ENCODE measurements at regions not wholly inside any gene's neighbourhood (a gene's known extent, or its start where the extent isn't known, plus 50 kb on each side); places are given as distances from the start of the nearest gene placed in this dataset.

- peak; percentile 37 for DNase-seq
Measured at GRCh38 chr2:203594541-203594940, 59.4 kb upstream of the RAPH1 start.

DNA sequence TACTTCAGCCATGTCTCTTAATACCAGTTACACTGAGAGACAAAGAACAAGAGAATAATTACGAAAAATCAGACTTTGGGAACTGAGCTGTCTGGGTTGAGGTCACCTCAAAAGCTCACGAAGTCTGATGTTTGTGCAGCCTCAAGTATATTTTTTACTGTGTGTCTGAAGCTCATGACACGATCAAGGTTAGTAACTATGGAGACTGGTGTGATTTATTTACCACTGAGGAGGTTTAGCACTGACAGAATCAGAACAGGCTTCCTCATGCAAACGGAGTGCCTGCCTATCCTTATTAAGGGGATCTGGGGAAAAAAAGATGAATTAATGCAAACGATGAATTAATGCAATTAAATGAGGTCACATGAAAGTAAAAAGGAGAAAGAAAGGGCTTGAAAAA is 61.1 kb upstream of the RAPH1 start:
- Mint-ChIP-seq H3K9me3 (no peaks in the 10 kb centered on the region), H3K36me3 (ENCODE audit: low read depth) (no peaks in the 10 kb centered on the region), H3K27me3 (ENCODE audit: insufficient read depth) (peaks cover 2% of the 10 kb centered on the region; the same call in 1 of the 2 replicates), H3K4me1 (ENCODE audit: low read depth) (peaks cover 47% of the 10 kb centered on the region), H3K27ac (no peak overlapping the region), H3K4me3 (no peak overlapping the region)
- TF ChIP-seq, protein P1, sequence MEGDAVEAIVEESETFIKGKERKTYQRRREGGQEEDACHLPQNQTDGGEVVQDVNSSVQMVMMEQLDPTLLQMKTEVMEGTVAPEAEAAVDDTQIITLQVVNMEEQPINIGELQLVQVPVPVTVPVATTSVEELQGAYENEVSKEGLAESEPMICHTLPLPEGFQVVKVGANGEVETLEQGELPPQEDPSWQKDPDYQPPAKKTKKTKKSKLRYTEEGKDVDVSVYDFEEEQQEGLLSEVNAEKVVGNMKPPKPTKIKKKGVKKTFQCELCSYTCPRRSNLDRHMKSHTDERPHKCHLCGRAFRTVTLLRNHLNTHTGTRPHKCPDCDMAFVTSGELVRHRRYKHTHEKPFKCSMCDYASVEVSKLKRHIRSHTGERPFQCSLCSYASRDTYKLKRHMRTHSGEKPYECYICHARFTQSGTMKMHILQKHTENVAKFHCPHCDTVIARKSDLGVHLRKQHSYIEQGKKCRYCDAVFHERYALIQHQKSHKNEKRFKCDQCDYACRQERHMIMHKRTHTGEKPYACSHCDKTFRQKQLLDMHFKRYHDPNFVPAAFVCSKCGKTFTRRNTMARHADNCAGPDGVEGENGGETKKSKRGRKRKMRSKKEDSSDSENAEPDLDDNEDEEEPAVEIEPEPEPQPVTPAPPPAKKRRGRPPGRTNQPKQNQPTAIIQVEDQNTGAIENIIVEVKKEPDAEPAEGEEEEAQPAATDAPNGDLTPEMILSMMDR (IDR thresholded peaks at IDR 0.05) = no peak
- DNase-seq = no peak

More at GRCh38 chr2:203594541-203594940, 59.4 kb upstream of the RAPH1 start:
- H3K9me3 Mint-ChIP-seq = no peaks in the 10 kb centered on the region
- H3K4me3 Mint-ChIP-seq = 0 out of 2 replicates have a peak overlapping the region, but pooled peaks have one; percentile 1
- peaks cover 57% of the 10 kb centered on the region for H3K4me1 Mint-ChIP-seq (ENCODE audit: low read depth)
- TF ChIP-seq, protein P1 (IDR thresholded peaks at IDR 0.05) = no peak
- H3K27ac Mint-ChIP-seq = peak overlapping the region; percentile 35; the same call in 1 of the 2 replicates
- no peaks in the 10 kb centered on the region for H3K36me3 Mint-ChIP-seq (ENCODE audit: low read depth)
- H3K27me3 Mint-ChIP-seq (ENCODE audit: insufficient read depth) = peaks cover 2% of the 10 kb centered on the region; the same call in 1 of the 2 replicates

DNA sequence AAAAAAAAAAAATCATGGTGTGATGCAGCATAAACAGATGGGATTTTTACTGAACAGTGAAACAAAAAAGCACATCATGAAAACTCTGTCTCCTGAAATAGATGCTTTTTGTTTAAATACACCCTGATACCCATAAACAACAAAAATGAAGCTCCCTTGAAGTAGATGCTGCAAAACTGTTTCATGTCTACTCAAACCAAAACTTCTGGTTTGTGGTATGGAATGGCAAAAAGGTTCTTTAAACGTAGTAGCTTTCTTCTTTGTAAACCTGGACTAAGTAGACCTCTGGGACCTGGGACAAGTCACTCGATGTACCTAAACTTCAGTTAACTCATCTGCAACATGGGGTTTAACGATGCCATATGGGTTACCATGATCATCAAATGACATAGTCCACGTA is 64.4 kb upstream of the RAPH1 start:
- DNase-seq = no peak
- no peaks in the 10 kb centered on the region for H3K36me3 Mint-ChIP-seq (ENCODE audit: low read depth)
- H3K9me3 Mint-ChIP-seq = no peaks in the 10 kb centered on the region
- H3K4me1 Mint-ChIP-seq (ENCODE audit: low read depth) = peaks cover 27% of the 10 kb centered on the region
- peaks cover 2% of the 10 kb centered on the region; the same call in 1 of the 2 replicates for H3K27me3 Mint-ChIP-seq (ENCODE audit: insufficient read depth)
- no peak overlapping the region for H3K4me3 Mint-ChIP-seq
- no peak overlapping the region for H3K27ac Mint-ChIP-seq
- TF ChIP-seq, protein P1 (IDR thresholded peaks at IDR 0.05) = no peak

DNA sequence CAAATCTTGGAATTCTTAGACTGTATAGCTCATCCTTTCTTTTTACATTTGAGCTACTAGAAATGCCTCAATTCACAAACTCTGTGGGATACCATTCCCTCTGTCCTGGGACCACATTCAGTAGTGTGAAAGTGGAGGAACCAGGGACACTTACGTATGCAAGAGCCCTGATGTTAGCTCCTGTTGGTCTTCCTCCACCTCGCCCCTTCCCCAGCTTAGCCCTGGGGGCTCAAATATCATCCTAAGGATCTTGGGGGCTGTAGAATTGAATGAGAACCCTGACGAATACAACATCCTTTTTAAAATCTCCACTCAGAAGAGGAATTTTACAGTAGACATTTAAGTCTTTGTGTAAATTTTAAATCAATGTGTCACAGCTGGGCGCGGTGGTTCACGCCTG is 65.2 kb upstream of the RAPH1 start:
- Mint-ChIP-seq H3K4me3 (no peak overlapping the region), H3K27ac (no peak overlapping the region), H3K4me1 (ENCODE audit: low read depth) (peaks cover 20% of the 10 kb centered on the region), H3K27me3 (ENCODE audit: insufficient read depth) (peaks cover 2% of the 10 kb centered on the region; the same call in 1 of the 2 replicates), H3K9me3 (no peaks in the 10 kb centered on the region), H3K36me3 (ENCODE audit: low read depth) (no peaks in the 10 kb centered on the region)
- TF ChIP-seq, protein P1 (IDR thresholded peaks at IDR 0.05) = no peak
- DNase-seq = no peak

DNA sequence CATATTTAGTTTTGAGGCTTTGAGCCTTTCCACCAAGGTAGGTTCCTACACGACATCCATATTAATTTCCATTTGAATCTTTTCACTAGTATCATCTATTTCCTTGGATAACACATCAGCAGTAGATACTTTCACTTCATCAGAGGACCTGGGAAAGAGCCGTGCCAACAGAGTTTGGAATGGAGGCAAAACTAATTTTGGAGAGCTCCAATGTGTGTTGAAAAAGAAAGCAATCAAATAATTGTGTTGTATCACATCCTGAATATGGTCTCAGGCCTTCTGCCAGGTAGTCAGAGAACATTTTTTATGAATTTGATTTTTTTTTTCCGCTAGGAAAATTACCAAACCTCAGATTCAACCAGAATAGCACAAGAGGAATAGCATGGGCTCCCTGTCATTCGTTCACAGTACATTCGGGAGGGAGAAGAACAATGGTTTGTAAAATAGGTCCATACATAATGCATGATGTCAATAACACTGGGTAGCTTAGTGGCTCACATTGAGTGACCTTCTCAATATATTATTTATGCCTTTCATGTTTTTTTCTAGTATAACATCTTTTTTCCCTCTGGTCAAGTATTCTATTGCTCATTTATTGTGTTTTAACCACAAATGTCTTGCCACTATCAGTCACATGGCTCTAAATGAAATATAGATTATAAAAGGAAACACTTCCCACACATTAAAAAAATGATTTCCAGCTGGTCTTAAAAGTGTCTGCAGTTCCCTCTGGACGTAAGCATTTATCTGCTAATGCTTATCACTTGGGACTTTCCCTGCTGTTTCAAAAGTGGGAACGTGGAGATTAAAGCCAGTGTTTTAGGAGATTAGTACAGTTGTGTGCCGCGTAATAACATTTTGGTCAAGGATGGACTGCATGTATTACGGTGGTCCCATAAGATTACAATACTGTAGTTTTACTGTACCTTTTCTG is 68.6 kb upstream of the RAPH1 start:
- no peaks in the 10 kb centered on the region; the same call in 1 of the 2 replicates for H3K27me3 Mint-ChIP-seq (ENCODE audit: insufficient read depth)

More for the DNA sequence above, 68.6 kb upstream of the RAPH1 start:
- H3K4me1 Mint-ChIP-seq (ENCODE audit: low read depth) = peaks cover 6% of the 10 kb centered on the region; the same call in 1 of the 2 replicates
- TF ChIP-seq, protein P1 (IDR thresholded peaks at IDR 0.05) = no peak
- no peaks in the 10 kb centered on the region for H3K9me3 Mint-ChIP-seq
- H3K4me3 Mint-ChIP-seq = no peak overlapping the region
- H3K27ac Mint-ChIP-seq = no peak overlapping the region
- DNase-seq = no peak
- H3K36me3 Mint-ChIP-seq (ENCODE audit: low read depth) = no peaks in the 10 kb centered on the region

All from HFFc6 (cell line).